ENCODE measurements at regions not wholly inside any gene's neighbourhood (a gene's known extent, or its start where the extent isn't known, plus 50 kb on each side); places are given as distances from the start of the nearest gene placed in this dataset.
"Not testable (repeated sequence)": the region's sequence is repeated elsewhere in the genome, so short reads cannot be mapped to it uniquely, and the experiment has no call there.

DNA sequence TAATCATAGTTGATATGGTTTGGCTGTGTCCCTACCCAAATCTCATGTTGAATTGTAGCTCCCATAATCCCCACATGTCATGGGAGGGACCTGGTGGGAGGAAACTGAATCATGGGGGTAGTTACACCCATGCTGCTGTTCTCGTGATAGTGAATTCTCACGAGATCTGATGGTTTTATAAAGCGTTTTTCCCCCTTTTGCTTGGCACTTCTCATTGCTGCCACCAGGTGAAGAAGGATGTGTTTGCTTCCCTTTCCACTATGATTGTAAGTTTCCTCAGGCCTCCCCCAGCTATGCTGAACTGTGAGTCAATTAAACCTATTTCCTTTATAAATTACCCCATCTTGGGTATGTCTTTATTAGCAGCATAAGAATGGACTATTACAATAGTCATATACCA, 86.0 kb upstream of the MID1 start:
- H3K27ac ChIP-seq (ENCODE audit: control insufficient read depth, insufficient read depth); H3K4me1 ChIP-seq (ENCODE audit: control insufficient read depth, insufficient read depth, low read length); H3K9ac ChIP-seq (ENCODE audit: control insufficient read depth, insufficient read depth, low read length); POLR2A ChIA-PET; in situ Hi-C loops (cut with MboI); H3K4me3 ChIP-seq; H4K20me1 ChIP-seq (ENCODE audit: control insufficient read depth, insufficient read depth); H3K27me3 ChIP-seq (replicated peaks in 1 of 2; ENCODE audit: control insufficient read depth in 2 of 2, insufficient read depth in 2 of 2, low read length in 1 of 2); CTCF ChIA-PET; SMC1A ChIA-PET (ENCODE audit: uncharacterized antibody, unreplicated experiment); H3K36me3 ChIP-seq (ENCODE audit: control insufficient read depth in 2 of 2, insufficient read depth in 2 of 2, low read length in 1 of 2); FAIRE-seq; ATAC-seq; intact Hi-C loops (cut with micrococcal nuclease; ENCODE audit: unreplicated experiment); H2AFZ ChIP-seq (ENCODE audit: control insufficient read depth, low read depth, low read length); H3K9me3 ChIP-seq (replicated peaks; ENCODE audit: control insufficient read depth, insufficient read depth, low read length); H3K79me2 ChIP-seq (ENCODE audit: control insufficient read depth, insufficient read depth, low read length); BruUV-seq (replicated peaks); H3K4me2 ChIP-seq (ENCODE audit: control insufficient read depth, insufficient read depth); RAD21 ChIA-PET (ENCODE audit: unreplicated experiment); DNase-seq (ENCODE audit: low read depth, low spot score): not testable (repeated sequence)
- WGBS (ENCODE audit: insufficient coverage, insufficient replicate concordance, low lambda C conversion rate, missing lambda C conversion rate) = 19% methylated on average over 3 of the region's 3 CpGs

GRCh38 chrX:10707773-10708172, 87.4 kb upstream of the MID1 start:
- TF ChIP-seq IKZF1 (conservative IDR thresholded peaks at IDR 0.05) = no peak
- TF ChIP-seq POLR2AphosphoS2 (IDR thresholded peaks at IDR 0.05; ENCODE audit: low read depth, low read length) = no peak
- no peak for TF ChIP-seq RELA (IDR thresholded peaks at IDR 0.05; ENCODE audit: borderline replicate concordance, partially characterized antibody)
- no peak for TF ChIP-seq POLR2AphosphoS5 (IDR thresholded peaks at IDR 0.05; ENCODE audit: low read length)
- no peak for TF ChIP-seq STAT1 (conservative IDR thresholded peaks at IDR 0.05)
- no peak for TF ChIP-seq DPF2 (IDR thresholded peaks at IDR 0.05)
- no peak for TF ChIP-seq JUND (IDR thresholded peaks at IDR 0.05; ENCODE audit: low read depth, low read length)
- RAD21 ChIA-PET (ENCODE audit: unreplicated experiment) = no interaction called here
- no peak overlapping the region for H3K27ac ChIP-seq (ENCODE audit: control insufficient read depth, insufficient read depth)
- H3K4me3 ChIP-seq = no peak overlapping the region
- SMC1A ChIA-PET (ENCODE audit: uncharacterized antibody, unreplicated experiment) = no interaction called here
- H3K79me2 ChIP-seq (ENCODE audit: control insufficient read depth, insufficient read depth, low read length) = no peaks in the 10 kb centered on the region
- BruUV-seq (replicated peaks) = no TSS peak
- no peaks in the 10 kb centered on the region for H3K27me3 ChIP-seq (replicated peaks in 1 of 2; ENCODE audit: control insufficient read depth in 2 of 2, insufficient read depth in 2 of 2, low read length in 1 of 2)
- in situ Hi-C loops (cut with MboI) (no loop called here), intact Hi-C loops (cut with micrococcal nuclease; ENCODE audit: unreplicated experiment) (no loop called here)
- H3K4me1 ChIP-seq (ENCODE audit: control insufficient read depth, insufficient read depth, low read length) = no peaks in the 10 kb centered on the region
- DNase-seq (ENCODE audit: low read depth, low spot score) = no peak
- CTCF ChIA-PET = interaction anchor here (1.3 kb wide), 1 partner anchor 17 kb away, joined by 3 read pairs; no protein-coding TSS in a partner anchor
- POLR2A ChIA-PET = no interaction called here
- no peaks in the 10 kb centered on the region for H3K9me3 ChIP-seq (replicated peaks; ENCODE audit: control insufficient read depth, insufficient read depth, low read length)
- ATAC-seq = no peak
- no peak overlapping the region for H3K4me2 ChIP-seq (ENCODE audit: control insufficient read depth, insufficient read depth)
- H3K9ac ChIP-seq (ENCODE audit: control insufficient read depth, insufficient read depth, low read length) = no peak overlapping the region
- no peaks in the 10 kb centered on the region for H4K20me1 ChIP-seq (ENCODE audit: control insufficient read depth, insufficient read depth)
- no peaks in the 10 kb centered on the region for H3K36me3 ChIP-seq (ENCODE audit: control insufficient read depth in 2 of 2, insufficient read depth in 2 of 2, low read length in 1 of 2)
- no peak for FAIRE-seq
- 2% methylated on average over 2 of the region's 2 CpGs for WGBS (ENCODE audit: insufficient coverage, insufficient replicate concordance, low lambda C conversion rate, missing lambda C conversion rate)
- H2AFZ ChIP-seq (ENCODE audit: control insufficient read depth, low read depth, low read length) = no peak overlapping the region
